Activated CD8-positive, alpha-beta memory T cell treated with anti-CD3 and anti-CD28 coated beads, Interleukin-2, amount 50 U/mL, for 48 hours (primary cell): ENCODE measurements at regions not wholly inside any gene's neighbourhood (a gene's known extent, or its start where the extent isn't known, plus 50 kb on each side); places are given as distances from the start of the nearest gene placed in this dataset.
"Not testable (repeated sequence)": the region's sequence is repeated elsewhere in the genome, so short reads cannot be mapped to it uniquely, and the experiment has no call there.

Source experiments
- DNase-seq: peaks from one replicate; pipeline ENCODE4 v3.0.0-alpha.2; 2020

DNA sequence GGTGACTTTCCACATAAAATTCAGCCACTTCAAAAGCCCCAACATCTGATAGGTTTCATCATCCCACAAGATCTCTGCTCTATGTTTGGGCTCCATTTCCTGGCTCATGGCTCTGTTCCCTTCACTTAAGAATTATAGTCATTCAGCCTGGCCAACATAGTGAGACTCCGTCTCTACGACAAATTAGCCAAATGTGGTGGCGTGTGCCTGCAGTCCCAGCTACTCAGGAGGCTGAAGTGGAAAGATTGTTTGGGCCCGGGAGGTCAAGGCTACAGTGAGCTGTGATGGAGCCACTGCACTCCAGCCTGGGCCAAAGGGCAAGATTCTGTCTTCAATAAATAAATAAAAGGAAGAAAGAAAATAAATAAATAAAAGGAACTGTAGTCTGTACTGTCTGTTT, 57.9 kb upstream of the CTSV start:
- no peak for DNase-seq

DNA sequence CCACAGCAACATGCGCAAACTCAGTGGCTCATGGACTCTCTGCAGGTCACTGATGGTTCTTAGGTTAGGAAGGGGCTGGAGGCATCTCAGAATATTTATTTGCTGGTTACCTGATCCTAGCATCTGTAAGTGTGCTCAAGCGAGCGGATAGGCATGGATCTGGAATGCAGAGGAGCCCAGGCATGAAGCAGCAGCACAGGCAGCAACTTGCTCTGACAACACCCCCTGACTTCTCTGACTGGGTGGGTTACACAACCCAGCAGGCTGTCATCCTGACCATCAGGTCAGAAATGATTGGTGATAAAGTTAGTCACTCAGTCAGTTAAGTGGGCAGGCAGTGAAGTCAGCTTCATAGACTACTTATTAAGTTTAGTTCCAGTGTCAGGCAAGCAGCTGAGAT, 50.4 kb upstream of the CTSV start:
- not testable (repeated sequence) for DNase-seq
